ENCODE measurements at regions not wholly inside any gene's neighbourhood (a gene's known extent, or its start where the extent isn't known, plus 50 kb on each side); places are given as distances from the start of the nearest gene placed in this dataset.

- no peak for DNase-seq (ENCODE audit: extremely low read depth in 1 of 4, low spot score in 3 of 4)
- Histone ChIP-seq H3K27ac (ENCODE audit: extremely low read depth, low read depth, low read length) (no peak overlapping the region), H4K20me1 (replicated peaks; ENCODE audit: control insufficient read depth, insufficient read depth, low read length) (no peaks in the 10 kb centered on the region), H3K4me2 (ENCODE audit: insufficient read depth, low read length) (no peak overlapping the region), H3K4me1 (replicated peaks in 1 of 2; ENCODE audit: control insufficient read depth in 2 of 2, insufficient read depth in 2 of 2, low read length in 2 of 2) (peaks cover 0 to 6% of the 10 kb centered on the region in 2 experiments; a peak in 4 of 5 replicates), H3K9ac (ENCODE audit: insufficient read depth in 1 of 2, low read depth in 2 of 2, low read length in 2 of 2) (no peak overlapping the region), H3K36me3 (ENCODE audit: control insufficient read depth, insufficient read depth, low read length) (no peaks in the 10 kb centered on the region), H3K79me2 (ENCODE audit: control insufficient read depth, insufficient read depth, low read length) (no peaks in the 10 kb centered on the region), H2AFZ (ENCODE audit: low read depth, low read length) (0 out of 2 replicates have a peak overlapping the region, but pooled peaks have one; percentile 28), H3K9me1 (ENCODE audit: control insufficient read depth, insufficient read depth, low read length) (no peaks in the 10 kb centered on the region), H3K9me3 (replicated peaks; ENCODE audit: control insufficient read depth, insufficient read depth, low read depth, low read length) (no peaks in the 10 kb centered on the region), H3K4me3 (no peak overlapping the region), H3K27me3 (ENCODE audit: control insufficient read depth in 2 of 2, insufficient read depth in 2 of 2, low read length in 2 of 2) (no peaks in the 10 kb centered on the region)
- 14% methylated on average over 4 of the region's 4 CpGs for WGBS (ENCODE audit: insufficient coverage, low coverage, missing lambda C conversion rate)
- no peak for ATAC-seq
- POLR2A ChIA-PET = no interaction called here
- peak; percentile 41; the same call in 1 of the 2 replicates for TF ChIP-seq ZNF316 (IDR thresholded peaks at IDR 0.05)
- TF ChIP-seq, protein P1, sequence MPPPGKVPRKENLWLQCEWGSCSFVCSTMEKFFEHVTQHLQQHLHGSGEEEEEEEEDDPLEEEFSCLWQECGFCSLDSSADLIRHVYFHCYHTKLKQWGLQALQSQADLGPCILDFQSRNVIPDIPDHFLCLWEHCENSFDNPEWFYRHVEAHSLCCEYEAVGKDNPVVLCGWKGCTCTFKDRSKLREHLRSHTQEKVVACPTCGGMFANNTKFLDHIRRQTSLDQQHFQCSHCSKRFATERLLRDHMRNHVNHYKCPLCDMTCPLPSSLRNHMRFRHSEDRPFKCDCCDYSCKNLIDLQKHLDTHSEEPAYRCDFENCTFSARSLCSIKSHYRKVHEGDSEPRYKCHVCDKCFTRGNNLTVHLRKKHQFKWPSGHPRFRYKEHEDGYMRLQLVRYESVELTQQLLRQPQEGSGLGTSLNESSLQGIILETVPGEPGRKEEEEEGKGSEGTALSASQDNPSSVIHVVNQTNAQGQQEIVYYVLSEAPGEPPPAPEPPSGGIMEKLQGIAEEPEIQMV (tag; conservative IDR thresholded peaks at IDR 0.05; ENCODE audit: low read depth) = no peak
- no peak for TF ChIP-seq MED1 (CRISPR knock-in tag; IDR thresholded peaks at IDR 0.05; ENCODE audit: borderline replicate concordance)
- in situ Hi-C loops (cut with MboI) = no loop called here
- BruUV-seq (replicated peaks) = no TSS peak
- intact Hi-C loops (cut with micrococcal nuclease) = no loop called here
- CTCF ChIA-PET (ENCODE audit: low intra/inter-chr PET ratio) = interaction anchor here (0.6 kb wide), 1 partner anchor 216 kb away, joined by 3 read pairs; no protein-coding TSS in a partner anchor
- no peak for FAIRE-seq
These were observed 56.1 kb downstream of the KIAA0408 start for GRCh38 chr6:127402890-127403617.

Data from K562 (cell line).